HG03571 (cell line): ENCODE measurements at regions not wholly inside any gene's neighbourhood (a gene's known extent, or its start where the extent isn't known, plus 50 kb on each side); places are given as distances from the start of the nearest gene placed in this dataset.
"Not testable (repeated sequence)": the region's sequence is repeated elsewhere in the genome, so short reads cannot be mapped to it uniquely, and the experiment has no call there.

Experiments
- ATAC-seq: cut with Tn5 transposase; IDR thresholded peaks from one replicate; pipeline ENCODE4 v1.9.1; 2021; ENCODE audit not compliant: unreplicated experiment

GRCh38 chr4:31692399-31692940, 972.3 kb downstream of the PCDH7 start:
- no peak for ATAC-seq

- ATAC-seq = no peak
These were observed 981.1 kb downstream of the PCDH7 start for GRCh38 chr4:31701256-31701655.

- no peak for ATAC-seq
These were observed 982.2 kb downstream of the PCDH7 start for GRCh38 chr4:31702326-31702725.

- no peak for ATAC-seq
These were observed 994.1 kb downstream of the PCDH7 start for GRCh38 chr4:31714238-31714637.

GRCh38 chr4:31715302-31715701, 995.1 kb downstream of the PCDH7 start:
- no peak for ATAC-seq

- no peak for ATAC-seq
These were observed 1006.9 kb downstream of the PCDH7 start for GRCh38 chr4:31727030-31727429.

GRCh38 chr4:31735004-31735403, 1014.8 kb downstream of the PCDH7 start:
- ATAC-seq = no peak

- no peak for ATAC-seq
These were observed 1017.2 kb downstream of the PCDH7 start for GRCh38 chr4:31737419-31737818.

GRCh38 chr4:31741326-31741725, 1021.2 kb downstream of the PCDH7 start:
- no peak for ATAC-seq

- no peak for ATAC-seq
These were observed 1028.2 kb downstream of the PCDH7 start for GRCh38 chr4:31748382-31748781.

GRCh38 chr4:31750581-31750980, 1030.4 kb downstream of the PCDH7 start:
- not testable (repeated sequence) for ATAC-seq

- no peak for ATAC-seq
These were observed 1035.6 kb downstream of the PCDH7 start for GRCh38 chr4:31755751-31756150.

GRCh38 chr4:31768756-31769155, 1048.6 kb downstream of the PCDH7 start:
- ATAC-seq = no peak

GRCh38 chr4:31783311-31783710, 1063.1 kb downstream of the PCDH7 start:
- ATAC-seq = no peak

- no peak for ATAC-seq
These were observed 1064.4 kb downstream of the PCDH7 start for GRCh38 chr4:31784558-31784957.

GRCh38 chr4:31787701-31788100, 1067.5 kb downstream of the PCDH7 start:
- ATAC-seq = no peak

- ATAC-seq = no peak
These were observed 1068.5 kb downstream of the PCDH7 start for GRCh38 chr4:31788676-31789075.

GRCh38 chr4:31791666-31792065, 1071.5 kb downstream of the PCDH7 start:
- no peak for ATAC-seq

- no peak for ATAC-seq
These were observed 1073.7 kb downstream of the PCDH7 start for GRCh38 chr4:31793907-31794306.

GRCh38 chr4:31797052-31797451, 1076.9 kb downstream of the PCDH7 start:
- ATAC-seq = not testable (repeated sequence)

GRCh38 chr4:31803526-31804195, 1083.5 kb downstream of the PCDH7 start:
- ATAC-seq = no peak

GRCh38 chr4:31807036-31807435, 1086.9 kb downstream of the PCDH7 start:
- no peak for ATAC-seq

- ATAC-seq = no peak
These were observed 1124.2 kb downstream of the PCDH7 start for GRCh38 chr4:31844350-31844749.
